DOHH2 (cell line): ENCODE measurements at regions not wholly inside any gene's neighbourhood (a gene's known extent, or its start where the extent isn't known, plus 50 kb on each side); places are given as distances from the start of the nearest gene placed in this dataset.

Source experiments
- EZH2phosphoT487 ChIP-seq: fragments of 200-600 bp; sonication (generic); IDR thresholded peaks from 2 replicates; pipeline ENCODE4 v1.6.1; 2017; ENCODE audit warnings: borderline replicate concordance, mild to moderate bottlenecking, antibody characterized with exemption, low read length, moderate library complexity, mixed read lengths
- TF ChIP-seq, protein P1 (sequence below): fragments of 200-600 bp; sonication (generic); IDR thresholded peaks from one replicate; pipeline ENCODE4 v1.5.1; 2014; ENCODE audit warnings: antibody characterized with exemption, mild to moderate bottlenecking, low read depth, low read length; ENCODE audit not compliant: poor library complexity, severe bottlenecking

DNA sequence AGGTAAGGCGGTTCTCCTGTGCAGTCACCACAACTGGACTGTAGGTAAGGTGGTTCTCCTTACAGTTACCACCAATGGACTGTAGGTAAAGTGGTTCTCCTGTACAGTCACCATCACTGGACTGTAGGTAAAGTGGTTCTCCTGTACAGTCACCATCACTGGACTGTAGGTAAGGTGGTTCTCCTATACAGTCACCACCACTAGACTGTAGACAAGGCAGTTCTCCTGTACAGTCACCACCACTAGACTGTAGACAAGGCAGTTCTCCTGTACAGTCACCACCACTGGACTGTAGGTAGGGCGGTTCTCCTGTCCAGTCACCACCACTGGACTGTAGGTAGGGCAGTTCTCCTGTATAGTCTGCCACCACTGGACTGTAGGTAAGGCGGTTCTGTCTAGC, 212.3 kb downstream of the TFAP2A start:
- TF ChIP-seq, protein P1, sequence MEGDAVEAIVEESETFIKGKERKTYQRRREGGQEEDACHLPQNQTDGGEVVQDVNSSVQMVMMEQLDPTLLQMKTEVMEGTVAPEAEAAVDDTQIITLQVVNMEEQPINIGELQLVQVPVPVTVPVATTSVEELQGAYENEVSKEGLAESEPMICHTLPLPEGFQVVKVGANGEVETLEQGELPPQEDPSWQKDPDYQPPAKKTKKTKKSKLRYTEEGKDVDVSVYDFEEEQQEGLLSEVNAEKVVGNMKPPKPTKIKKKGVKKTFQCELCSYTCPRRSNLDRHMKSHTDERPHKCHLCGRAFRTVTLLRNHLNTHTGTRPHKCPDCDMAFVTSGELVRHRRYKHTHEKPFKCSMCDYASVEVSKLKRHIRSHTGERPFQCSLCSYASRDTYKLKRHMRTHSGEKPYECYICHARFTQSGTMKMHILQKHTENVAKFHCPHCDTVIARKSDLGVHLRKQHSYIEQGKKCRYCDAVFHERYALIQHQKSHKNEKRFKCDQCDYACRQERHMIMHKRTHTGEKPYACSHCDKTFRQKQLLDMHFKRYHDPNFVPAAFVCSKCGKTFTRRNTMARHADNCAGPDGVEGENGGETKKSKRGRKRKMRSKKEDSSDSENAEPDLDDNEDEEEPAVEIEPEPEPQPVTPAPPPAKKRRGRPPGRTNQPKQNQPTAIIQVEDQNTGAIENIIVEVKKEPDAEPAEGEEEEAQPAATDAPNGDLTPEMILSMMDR: no peak
- TF ChIP-seq EZH2phosphoT487: no peak
